ENCODE measurements at regions not wholly inside any gene's neighbourhood (a gene's known extent, or its start where the extent isn't known, plus 50 kb on each side); places are given as distances from the start of the nearest gene placed in this dataset.

- TF ChIP-seq CTCF (IDR thresholded peaks at IDR 0.05) = no peak
- TF ChIP-seq POLR2AphosphoS5 (IDR thresholded peaks at IDR 0.05) = no peak
Measured at GRCh38 chr21:39065917-39066316, 117.3 kb downstream of the PSMG1 start.
